GM10847 (cell line): ENCODE measurements at regions not wholly inside any gene's neighbourhood (a gene's known extent, or its start where the extent isn't known, plus 50 kb on each side); places are given as distances from the start of the nearest gene placed in this dataset.

ENCODE experiments used
- POLR2A ChIP-seq: IDR thresholded peaks from 2 replicates; pipeline ENCODE4 v1.6.1; 2011; ENCODE audit not compliant: insufficient read length; ENCODE audit errors: extremely low read depth

- TF ChIP-seq POLR2A, result no peak
These were observed 69.8 kb downstream of the KCNRG start for GRCh38 chr13:50085063-50085462.

GRCh38 chr13:50089633-50090032, 74.4 kb downstream of the KCNRG start:
- TF ChIP-seq POLR2A, result no peak

- TF ChIP-seq POLR2A, result no peak
These were observed 75.0 kb downstream of the KCNRG start for GRCh38 chr13:50090211-50090610.

- no peak for TF ChIP-seq POLR2A
These were observed 79.5 kb downstream of the KCNRG start for GRCh38 chr13:50094615-50095293.

GRCh38 chr13:50098693-50099092, 83.4 kb downstream of the KCNRG start:
- TF ChIP-seq POLR2A, result no peak

GRCh38 chr13:50099473-50099872, 84.2 kb downstream of the KCNRG start:
- no peak for TF ChIP-seq POLR2A

- no peak for TF ChIP-seq POLR2A
These were observed 86.3 kb downstream of the KCNRG start for GRCh38 chr13:50101590-50101989.

- TF ChIP-seq POLR2A, result no peak
These were observed 89.2 kb downstream of the KCNRG start for GRCh38 chr13:50104493-50104892.

- TF ChIP-seq POLR2A, result no peak
These were observed 91.3 kb downstream of the KCNRG start for GRCh38 chr13:50106559-50106958.

- TF ChIP-seq POLR2A, result no peak
These were observed 92.0 kb downstream of the KCNRG start for GRCh38 chr13:50107205-50107604.

- no peak for TF ChIP-seq POLR2A
These were observed 99.7 kb downstream of the KCNRG start for GRCh38 chr13:50114961-50115360.

- no peak for TF ChIP-seq POLR2A
These were observed 100.5 kb downstream of the KCNRG start for GRCh38 chr13:50115695-50116094.

- TF ChIP-seq POLR2A, result no peak
These were observed 101.3 kb downstream of the KCNRG start for GRCh38 chr13:50116430-50116973.

GRCh38 chr13:50119591-50119990, 104.3 kb downstream of the KCNRG start:
- no peak for TF ChIP-seq POLR2A

- TF ChIP-seq POLR2A, result no peak
These were observed 107.2 kb downstream of the KCNRG start for GRCh38 chr13:50122455-50122854.

GRCh38 chr13:50123002-50123401, 107.8 kb downstream of the KCNRG start:
- TF ChIP-seq POLR2A, result no peak

- TF ChIP-seq POLR2A, result no peak
These were observed 108.2 kb downstream of the KCNRG start for GRCh38 chr13:50123515-50123861.
